IMR-90 (cell line): ENCODE measurements at regions not wholly inside any gene's neighbourhood (a gene's known extent, or its start where the extent isn't known, plus 50 kb on each side); places are given as distances from the start of the nearest gene placed in this dataset.

Source experiments
- CEBPB ChIP-seq: IDR thresholded peaks from 2 replicates; pipeline ENCODE4 v1.6.1; 2012; ENCODE audit warnings: low read depth, low read length, improper control_type of control experiment
- CTCF ChIP-seq: conservative IDR thresholded peaks from 2 replicates; pipeline ENCODE4 v1.5.1; 2012; ENCODE audit warnings: mild to moderate bottlenecking, low read depth, low read length, improper control_type of control experiment
- FOS ChIP-seq: fragments of 150-350 bp; IDR thresholded peaks from 2 replicates; pipeline ENCODE4 v1.6.1; 2016; ENCODE audit warnings: low read depth, low read length
- MAFK ChIP-seq: IDR thresholded peaks from 2 replicates; pipeline ENCODE4 v1.6.1; 2012; ENCODE audit warnings: low read depth, low read length, improper control_type of control experiment
- MXI1 ChIP-seq: IDR thresholded peaks from 2 replicates; pipeline ENCODE4 v1.6.1; 2012; ENCODE audit warnings: low read depth, mild to moderate bottlenecking, low read length, moderate library complexity, borderline replicate concordance
- NFE2L2 ChIP-seq: fragments of 150-350 bp; IDR thresholded peaks from 2 replicates; pipeline ENCODE4 v1.6.1; 2016; ENCODE audit warnings: low read depth, mild to moderate bottlenecking, low read length
- POLR2A ChIP-seq: IDR thresholded peaks from 2 replicates; pipeline ENCODE4 v1.6.1; 2012; ENCODE audit warnings: mild to moderate bottlenecking, low read depth, low read length
- SMC3 ChIP-seq: fragments of 150-350 bp; IDR thresholded peaks from 2 replicates; pipeline ENCODE4 v1.6.1; 2016; ENCODE audit warnings: low read depth, mild to moderate bottlenecking, antibody characterized with exemption, low read length, moderate library complexity
- TF ChIP-seq, protein P1 (sequence below): fragments of 150-350 bp; IDR thresholded peaks from 2 replicates; pipeline ENCODE4 v1.6.1; 2017; ENCODE audit warnings: mild to moderate bottlenecking, antibody characterized with exemption, low read length, low read depth

DNA sequence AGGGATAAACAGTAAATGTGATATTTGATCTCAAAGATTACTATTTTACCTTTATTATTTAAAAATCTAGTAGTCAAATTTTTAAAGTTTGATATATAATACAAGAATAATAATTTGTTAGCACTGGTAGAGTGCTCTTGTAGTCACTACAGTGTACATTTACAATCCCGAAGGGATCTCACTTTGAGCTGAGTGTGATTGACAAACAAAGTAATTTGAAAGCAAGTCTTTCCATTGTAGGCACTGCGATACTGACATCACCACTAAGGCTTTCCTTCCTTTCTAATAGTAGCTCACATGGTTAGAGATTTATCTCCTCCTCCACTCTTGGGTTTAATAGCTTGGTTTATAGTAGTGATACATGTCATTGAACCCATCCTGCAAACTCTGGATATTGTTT lies 280.6 kb downstream of the PARM1 start:
- no peak for TF ChIP-seq CTCF
- no peak for TF ChIP-seq NFE2L2
- TF ChIP-seq SMC3, result no peak
- TF ChIP-seq CEBPB, result no peak
- no peak for TF ChIP-seq MAFK
- TF ChIP-seq, protein P1, sequence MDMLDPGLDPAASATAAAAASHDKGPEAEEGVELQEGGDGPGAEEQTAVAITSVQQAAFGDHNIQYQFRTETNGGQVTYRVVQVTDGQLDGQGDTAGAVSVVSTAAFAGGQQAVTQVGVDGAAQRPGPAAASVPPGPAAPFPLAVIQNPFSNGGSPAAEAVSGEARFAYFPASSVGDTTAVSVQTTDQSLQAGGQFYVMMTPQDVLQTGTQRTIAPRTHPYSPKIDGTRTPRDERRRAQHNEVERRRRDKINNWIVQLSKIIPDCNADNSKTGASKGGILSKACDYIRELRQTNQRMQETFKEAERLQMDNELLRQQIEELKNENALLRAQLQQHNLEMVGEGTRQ, result no peak
- TF ChIP-seq POLR2A, result no peak
- TF ChIP-seq FOS, result no peak
- TF ChIP-seq MXI1, result no peak
